SK-N-SH (cell line): ENCODE measurements at regions not wholly inside any gene's neighbourhood (a gene's known extent, or its start where the extent isn't known, plus 50 kb on each side); places are given as distances from the start of the nearest gene placed in this dataset.

Experiments used
- CTCF ChIA-PET: fragments of 300-600, 350-600 bp; formaldehyde crosslinking; extraction: SDS; loops from one replicate; lab custom pipeline; 2021; lab: Yijun Ruan, JAX
- POLR2A ChIA-PET: fragments of 350-600 bp; sonication (Branson Sonifier 250); formaldehyde crosslinking; extraction: SDS; loops from one replicate; lab custom pipeline; 2020; ENCODE audit warnings: antibody characterized with exemption, inconsistent platforms; lab: Yijun Ruan, JAX
- DNase-seq: peaks from one replicate; pipeline ENCODE4 v3.0.0; 2012
- H2AFZ ChIP-seq: fragments of 200-600 bp; sonication (generic); 2 replicates; pipeline ENCODE4 v1.8.1; 2016; ENCODE audit warnings: antibody characterized with exemption, mild to moderate bottlenecking, low read depth
- H3F3A ChIP-seq: fragments of 200-600 bp; sonication (generic); replicated peaks from 2 replicates; pipeline ENCODE3; 2016; ENCODE audit warnings: antibody characterized with exemption, mild to moderate bottlenecking; ENCODE audit not compliant: insufficient read depth
- H3K27ac ChIP-seq, 2 experiments: fragments of 200-500 bp in 1 of 2; fragments of 200-600 bp in 1 of 2; sonication (Bioruptor generic) in 1 of 2; sonication (generic), shearing (Covaris generic) in 1 of 2; 2 replicates each; pipeline versions ENCODE4 v1.5.1 to v1.6.1; 2014 to 2016; ENCODE audit warnings: low read depth in 2 of 2, inconsistent platforms in 1 of 2, low read length in 1 of 2, mild to moderate bottlenecking in 1 of 2, mixed read lengths in 1 of 2
- H3K27me3 ChIP-seq: fragments of 200-600 bp; sonication (generic), shearing (Covaris generic); 2 replicates; pipeline ENCODE4 v1.6.1; 2016; ENCODE audit warnings: mixed run types; ENCODE audit not compliant: insufficient read depth
- H3K36me3 ChIP-seq, 2 experiments: fragments of 200-500 bp in 1 of 2; fragments of 200-600 bp in 1 of 2; sonication (Bioruptor generic) in 1 of 2; sonication (generic) in 1 of 2; replicated peaks in 1 of 2; 2 replicates each; pipeline versions ENCODE3 to v1.5.1; 2014 to 2016; ENCODE audit warnings: low read length in 1 of 2, mild to moderate bottlenecking in 1 of 2; ENCODE audit not compliant: insufficient read depth in 2 of 2, control insufficient read depth in 1 of 2
- H3K4me1 ChIP-seq, 2 experiments: fragments of 200-500 bp in 1 of 2; fragments of 200-600 bp in 1 of 2; sonication (Bioruptor generic) in 1 of 2; sonication (generic), shearing (Covaris generic) in 1 of 2; 2 replicates each; pipeline versions ENCODE4 v1.5.1 to v1.6.1; 2014 to 2016; ENCODE audit warnings: low read depth in 1 of 2, low read length in 1 of 2, mixed run types in 1 of 2; ENCODE audit not compliant: insufficient read depth in 2 of 2, control insufficient read depth in 1 of 2
- H3K4me2 ChIP-seq: fragments of 200-600 bp; sonication (generic), shearing (Covaris generic); 2 replicates; pipeline ENCODE4 v1.6.1; 2017; ENCODE audit warnings: mixed run types
- H3K4me3 ChIP-seq, 2 experiments: fragments of 200-500 bp in 1 of 2; fragments of 200-600 bp in 1 of 2; sonication (Bioruptor generic) in 1 of 2; sonication (generic), shearing (Covaris generic) in 1 of 2; 2 replicates each; pipeline versions ENCODE4 v1.5.1 to v1.8.1; 2014 to 2016; ENCODE audit warnings: low read depth in 2 of 2, inconsistent platforms in 1 of 2, low read length in 1 of 2, mild to moderate bottlenecking in 1 of 2, mixed read lengths in 1 of 2, moderate library complexity in 1 of 2
- H3K79me2 ChIP-seq: fragments of 200-600 bp; sonication (generic); 2 replicates; pipeline ENCODE4 v1.8.1; 2017; ENCODE audit warnings: mild to moderate bottlenecking; ENCODE audit not compliant: insufficient read depth
- H3K9ac ChIP-seq: fragments of 200-600 bp; sonication (generic); 2 replicates; pipeline ENCODE4 v1.6.1; 2017; ENCODE audit warnings: mixed run types
- H3K9me2 ChIP-seq: fragments of 200-600 bp; sonication (generic); 2 replicates; pipeline ENCODE4 v1.6.1; 2017; ENCODE audit warnings: mixed run types
- H3K9me3 ChIP-seq: fragments of 200-600 bp; sonication (generic); 2 replicates; pipeline ENCODE4 v1.6.1; 2017; ENCODE audit warnings: mixed run types, mild to moderate bottlenecking, moderate library complexity
- H4K20me1 ChIP-seq: fragments of 200-600 bp; sonication (generic); 2 replicates; pipeline ENCODE4 v1.6.1; 2017; ENCODE audit warnings: mild to moderate bottlenecking, mixed run types; ENCODE audit not compliant: insufficient read depth
- EZH2phosphoT487 ChIP-seq: fragments of 200-600 bp; sonication (generic); IDR thresholded peaks from 2 replicates; pipeline ENCODE4 v1.6.1; 2017; ENCODE audit warnings: low read depth, mixed run types, mild to moderate bottlenecking, antibody characterized with exemption, moderate library complexity, borderline replicate concordance
- FOXM1 ChIP-seq: IDR thresholded peaks from 2 replicates; pipeline ENCODE4 v1.4.0; 2012; ENCODE audit warnings: low read depth, mild to moderate bottlenecking
- GABPA ChIP-seq: IDR thresholded peaks from 2 replicates; pipeline ENCODE4 v1.4.0; 2012; ENCODE audit warnings: low read depth, mild to moderate bottlenecking
- MEF2A ChIP-seq: IDR thresholded peaks from 2 replicates; pipeline ENCODE4 v1.4.0; 2012; ENCODE audit warnings: low read depth, borderline replicate concordance
- NRF1 ChIP-seq: IDR thresholded peaks from 2 replicates; pipeline ENCODE4 v1.6.1; 2012; ENCODE audit warnings: low read depth, mild to moderate bottlenecking, low read length
- RAD21 ChIP-seq: IDR thresholded peaks from 2 replicates; pipeline ENCODE4 v1.6.1; 2012; ENCODE audit warnings: mild to moderate bottlenecking, low read length
- RFX5 ChIP-seq: IDR thresholded peaks from 2 replicates; pipeline ENCODE4 v1.6.1; 2012; ENCODE audit warnings: mild to moderate bottlenecking, improper control_type of control experiment, low read length
- TEAD4 ChIP-seq: IDR thresholded peaks from 2 replicates; pipeline ENCODE4 v1.4.0; 2012; ENCODE audit warnings: mild to moderate bottlenecking, borderline replicate concordance; ENCODE audit not compliant: insufficient read depth
- YY1 ChIP-seq: IDR thresholded peaks from 2 replicates; pipeline ENCODE4 v1.4.0; 2012; ENCODE audit warnings: low read depth, mild to moderate bottlenecking
- whole genome bisulfite sequencing: methylation state at CpG from one replicate; pipeline ENCODE4 v1.1.6; 2017; ENCODE audit warnings: low lambda C conversion rate; 5-methylcytosine and 5-hydroxymethylcytosine counted together
- TF ChIP-seq, protein P1 (sequence below): fragments of 150-350 bp; IDR thresholded peaks from 2 replicates; pipeline ENCODE4 v1.6.1; 2017; ENCODE audit warnings: antibody characterized with exemption, low read length, low read depth, borderline replicate concordance
- TF ChIP-seq, protein P2 (sequence below): IDR thresholded peaks from 2 replicates; pipeline ENCODE4 v1.4.0; 2012; ENCODE audit warnings: low read depth, borderline replicate concordance
- TF ChIP-seq, protein P3 (sequence below): IDR thresholded peaks from 2 replicates; pipeline ENCODE4; 2012
- TF ChIP-seq, protein P4 (sequence below): IDR thresholded peaks from 2 replicates; pipeline ENCODE4 v1.4.0; 2012; ENCODE audit warnings: low read depth

DNA sequence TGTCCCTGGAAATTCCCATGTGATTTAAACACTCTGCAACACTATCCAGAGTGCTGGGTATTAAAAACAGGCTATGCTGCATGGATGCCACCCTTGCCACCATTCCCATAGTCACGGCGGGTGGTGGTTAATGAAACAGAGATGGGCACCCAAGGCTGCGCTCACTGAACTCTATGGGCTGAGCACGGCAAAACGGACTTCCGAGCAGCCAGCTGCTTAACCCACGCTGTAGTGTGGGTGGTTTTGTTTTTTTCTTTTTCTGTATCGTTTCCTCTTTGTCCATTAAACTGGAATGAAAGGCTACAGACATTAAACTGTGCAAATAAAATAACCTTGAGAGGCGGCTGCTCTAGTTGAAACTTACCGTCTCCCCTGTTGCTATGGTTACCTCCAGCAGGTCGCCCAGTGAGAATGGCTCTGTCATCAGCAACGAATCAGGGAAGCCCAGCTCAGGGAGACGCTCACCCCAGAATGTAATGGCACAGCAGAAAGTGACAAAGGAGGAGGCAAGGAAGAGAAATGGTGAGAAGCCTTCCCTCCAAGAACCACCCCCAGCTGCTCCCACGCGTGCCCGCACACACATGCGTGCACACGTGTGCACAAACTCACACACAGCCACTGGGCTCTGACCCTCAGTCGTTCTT lies 102.1 kb downstream of the C11orf91 start:
- no peaks in the 10 kb centered on the region for H3F3A ChIP-seq
- H3K36me3 ChIP-seq: peaks cover 10 to 49% of the 10 kb centered on the region in 2 experiments
- no peaks in the 10 kb centered on the region for H3K9me2 ChIP-seq
- H3K9ac ChIP-seq: no peak overlapping the region
- DNase-seq: peak; percentile 56
- 79% methylated on average over 19 of the region's 19 CpGs for WGBS
- no peak overlapping the region; a peak in 1 of 4 replicates for H3K4me3 ChIP-seq
- H3K4me2 ChIP-seq: no peak overlapping the region
- H3K79me2 ChIP-seq: no peaks in the 10 kb centered on the region
- no peak overlapping the region for H3K27ac ChIP-seq
- no peak for TF ChIP-seq RAD21
- no peaks in the 10 kb centered on the region; a peak in 1 of 4 replicates for H3K4me1 ChIP-seq
- POLR2A ChIA-PET: no interaction called here
- H4K20me1 ChIP-seq: no peaks in the 10 kb centered on the region
- H3K9me3 ChIP-seq: no peaks in the 10 kb centered on the region
- CTCF ChIA-PET: no interaction called here
- H3K27me3 ChIP-seq: no peaks in the 10 kb centered on the region
- H2AFZ ChIP-seq: no peak overlapping the region

DNA sequence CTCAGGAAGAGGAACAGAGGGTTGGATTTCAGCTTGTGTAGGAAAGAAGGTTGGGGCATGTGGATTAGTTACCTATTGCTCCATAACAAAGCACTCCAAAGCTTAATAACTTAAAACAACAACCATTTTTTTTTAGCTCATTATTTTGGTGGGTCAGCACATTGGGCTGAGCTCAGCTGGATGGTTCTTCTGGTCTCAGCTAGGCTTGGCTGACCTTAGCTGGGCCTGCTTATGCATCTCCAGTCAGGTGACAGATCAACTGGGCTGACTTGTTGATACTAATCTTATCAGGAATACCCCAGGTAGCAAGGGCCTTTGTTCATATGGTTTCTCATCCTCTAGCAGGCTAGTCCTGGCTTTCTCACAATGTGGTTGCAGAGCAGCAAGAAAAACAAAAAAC lies 106.4 kb downstream of the C11orf91 start:
- H3F3A ChIP-seq: no peaks in the 10 kb centered on the region
- no peaks in the 10 kb centered on the region; a peak in 1 of 4 replicates for H3K4me1 ChIP-seq
- no peak overlapping the region for H3K27ac ChIP-seq
- H3K9me2 ChIP-seq: no peaks in the 10 kb centered on the region
- no peaks in the 10 kb centered on the region for H3K79me2 ChIP-seq
- H3K27me3 ChIP-seq: no peaks in the 10 kb centered on the region
- no peaks in the 10 kb centered on the region for H4K20me1 ChIP-seq
- H3K9me3 ChIP-seq: no peaks in the 10 kb centered on the region
- H3K9ac ChIP-seq: no peak overlapping the region
- H2AFZ ChIP-seq: no peak overlapping the region
- H3K4me3 ChIP-seq: no peak overlapping the region
- ChIA-PET POLR2A (no interaction called here), CTCF (no interaction called here)
- TF ChIP-seq, protein P1, sequence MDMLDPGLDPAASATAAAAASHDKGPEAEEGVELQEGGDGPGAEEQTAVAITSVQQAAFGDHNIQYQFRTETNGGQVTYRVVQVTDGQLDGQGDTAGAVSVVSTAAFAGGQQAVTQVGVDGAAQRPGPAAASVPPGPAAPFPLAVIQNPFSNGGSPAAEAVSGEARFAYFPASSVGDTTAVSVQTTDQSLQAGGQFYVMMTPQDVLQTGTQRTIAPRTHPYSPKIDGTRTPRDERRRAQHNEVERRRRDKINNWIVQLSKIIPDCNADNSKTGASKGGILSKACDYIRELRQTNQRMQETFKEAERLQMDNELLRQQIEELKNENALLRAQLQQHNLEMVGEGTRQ: no peak
- no peak for TF ChIP-seq TEAD4
- no peak overlapping the region for H3K4me2 ChIP-seq
- peaks cover 3 to 49% of the 10 kb centered on the region in 2 experiments for H3K36me3 ChIP-seq
- no peak for DNase-seq

DNA sequence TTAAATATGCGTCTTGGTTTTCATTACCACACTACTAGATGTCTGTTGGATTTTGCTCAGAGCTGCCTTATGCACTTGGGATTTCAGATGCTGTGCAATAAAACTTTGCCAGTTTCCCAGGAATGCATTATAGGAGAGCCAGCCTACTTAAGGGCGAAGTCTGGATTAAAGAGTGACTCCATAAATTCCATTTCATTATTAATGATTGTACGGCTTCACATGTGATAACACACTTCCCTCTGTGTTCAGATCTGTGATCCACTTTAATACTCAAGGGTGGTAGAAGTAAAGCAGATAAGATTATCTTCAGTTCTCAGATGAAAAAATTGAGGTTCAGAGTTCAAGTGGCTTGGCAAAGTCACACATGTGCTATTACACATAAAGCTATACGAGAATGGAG lies 110.2 kb downstream of the C11orf91 start:
- no peaks in the 10 kb centered on the region for H3K4me1 ChIP-seq
- H3K9me2 ChIP-seq: no peaks in the 10 kb centered on the region
- TF ChIP-seq EZH2phosphoT487: no peak
- TF ChIP-seq, protein P2, sequence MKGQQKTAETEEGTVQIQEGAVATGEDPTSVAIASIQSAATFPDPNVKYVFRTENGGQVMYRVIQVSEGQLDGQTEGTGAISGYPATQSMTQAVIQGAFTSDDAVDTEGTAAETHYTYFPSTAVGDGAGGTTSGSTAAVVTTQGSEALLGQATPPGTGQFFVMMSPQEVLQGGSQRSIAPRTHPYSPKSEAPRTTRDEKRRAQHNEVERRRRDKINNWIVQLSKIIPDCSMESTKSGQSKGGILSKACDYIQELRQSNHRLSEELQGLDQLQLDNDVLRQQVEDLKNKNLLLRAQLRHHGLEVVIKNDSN: no peak
- TF ChIP-seq YY1: no peak
- TF ChIP-seq, protein P3, sequence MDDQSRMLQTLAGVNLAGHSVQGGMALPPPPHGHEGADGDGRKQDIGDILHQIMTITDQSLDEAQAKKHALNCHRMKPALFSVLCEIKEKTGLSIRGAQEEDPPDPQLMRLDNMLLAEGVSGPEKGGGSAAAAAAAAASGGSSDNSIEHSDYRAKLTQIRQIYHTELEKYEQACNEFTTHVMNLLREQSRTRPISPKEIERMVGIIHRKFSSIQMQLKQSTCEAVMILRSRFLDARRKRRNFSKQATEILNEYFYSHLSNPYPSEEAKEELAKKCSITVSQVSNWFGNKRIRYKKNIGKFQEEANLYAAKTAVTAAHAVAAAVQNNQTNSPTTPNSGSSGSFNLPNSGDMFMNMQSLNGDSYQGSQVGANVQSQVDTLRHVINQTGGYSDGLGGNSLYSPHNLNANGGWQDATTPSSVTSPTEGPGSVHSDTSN: no peak
- TF ChIP-seq, protein P4, sequence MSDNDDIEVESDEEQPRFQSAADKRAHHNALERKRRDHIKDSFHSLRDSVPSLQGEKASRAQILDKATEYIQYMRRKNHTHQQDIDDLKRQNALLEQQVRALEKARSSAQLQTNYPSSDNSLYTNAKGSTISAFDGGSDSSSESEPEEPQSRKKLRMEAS: no peak
- no peak for TF ChIP-seq MEF2A
- no peak for TF ChIP-seq NRF1
- no peak for TF ChIP-seq TEAD4
- no peak for TF ChIP-seq GABPA
- TF ChIP-seq RFX5: no peak
- no peak for TF ChIP-seq FOXM1
- H3K27me3 ChIP-seq: no peaks in the 10 kb centered on the region
- no peaks in the 10 kb centered on the region for H3K9me3 ChIP-seq
- ChIA-PET POLR2A (no interaction called here), CTCF (interaction anchor here (1.1 to 1.2 kb wide), 2 partner anchors 12 to 152 kb away, joined by 3 to 4 read pairs; no protein-coding TSS in a partner anchor)
- no peak overlapping the region for H3K27ac ChIP-seq
- no peak overlapping the region for H2AFZ ChIP-seq
- H3F3A ChIP-seq: no peaks in the 10 kb centered on the region
- DNase-seq: no peak
- WGBS: 96% methylated on average over 4 of the region's 4 CpGs
- H3K9ac ChIP-seq: no peak overlapping the region
- H4K20me1 ChIP-seq: no peaks in the 10 kb centered on the region
- no peak overlapping the region for H3K4me2 ChIP-seq
- H3K79me2 ChIP-seq: no peaks in the 10 kb centered on the region
- peaks cover 15 to 65% of the 10 kb centered on the region in 2 experiments for H3K36me3 ChIP-seq
- H3K4me3 ChIP-seq: no peak overlapping the region
